ENCODE measurements at regions not wholly inside any gene's neighbourhood (a gene's known extent, or its start where the extent isn't known, plus 50 kb on each side); places are given as distances from the start of the nearest gene placed in this dataset.

DNA sequence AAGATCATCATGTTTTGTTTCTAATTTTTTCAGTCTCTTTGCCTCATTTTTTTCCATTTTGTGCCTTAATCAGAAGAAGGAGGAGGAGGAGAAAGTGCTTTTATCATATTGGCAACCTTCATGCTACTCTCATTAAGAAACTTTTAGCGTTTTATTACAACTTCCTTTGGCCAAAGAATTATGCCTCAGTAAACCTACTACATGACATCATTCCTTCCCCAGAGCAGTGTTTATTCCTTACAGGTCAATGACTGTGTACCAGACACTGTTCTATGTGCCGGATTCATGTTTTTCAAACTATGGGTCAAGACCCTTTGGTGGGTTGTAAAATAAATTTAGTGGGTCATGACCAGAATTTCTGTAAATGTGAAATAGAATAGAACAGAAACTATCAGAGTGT is 110.4 kb downstream of the SLC30A10 start:
- ChIA-PET POLR2A (no interaction called here), CTCF (interaction anchor here (0.7 kb wide), 1 partner anchor 20 kb away, joined by 3 read pairs; no protein-coding TSS in a partner anchor)
- TF ChIP-seq, protein P1, sequence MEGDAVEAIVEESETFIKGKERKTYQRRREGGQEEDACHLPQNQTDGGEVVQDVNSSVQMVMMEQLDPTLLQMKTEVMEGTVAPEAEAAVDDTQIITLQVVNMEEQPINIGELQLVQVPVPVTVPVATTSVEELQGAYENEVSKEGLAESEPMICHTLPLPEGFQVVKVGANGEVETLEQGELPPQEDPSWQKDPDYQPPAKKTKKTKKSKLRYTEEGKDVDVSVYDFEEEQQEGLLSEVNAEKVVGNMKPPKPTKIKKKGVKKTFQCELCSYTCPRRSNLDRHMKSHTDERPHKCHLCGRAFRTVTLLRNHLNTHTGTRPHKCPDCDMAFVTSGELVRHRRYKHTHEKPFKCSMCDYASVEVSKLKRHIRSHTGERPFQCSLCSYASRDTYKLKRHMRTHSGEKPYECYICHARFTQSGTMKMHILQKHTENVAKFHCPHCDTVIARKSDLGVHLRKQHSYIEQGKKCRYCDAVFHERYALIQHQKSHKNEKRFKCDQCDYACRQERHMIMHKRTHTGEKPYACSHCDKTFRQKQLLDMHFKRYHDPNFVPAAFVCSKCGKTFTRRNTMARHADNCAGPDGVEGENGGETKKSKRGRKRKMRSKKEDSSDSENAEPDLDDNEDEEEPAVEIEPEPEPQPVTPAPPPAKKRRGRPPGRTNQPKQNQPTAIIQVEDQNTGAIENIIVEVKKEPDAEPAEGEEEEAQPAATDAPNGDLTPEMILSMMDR (IDR thresholded peaks at IDR 0.05; ENCODE audit: unreplicated experiment) = no peak
- no TSS peak for BruUV-seq (replicated peaks)
- Mint-ChIP-seq H3K36me3 (ENCODE audit: insufficient read depth, unreplicated experiment) (no peaks in the 10 kb centered on the region), H3K4me3 (ENCODE audit: unreplicated experiment) (no peak overlapping the region), H3K9me3 (ENCODE audit: unreplicated experiment) (no peaks in the 10 kb centered on the region), H3K27me3 (ENCODE audit: insufficient read depth, unreplicated experiment) (no peaks in the 10 kb centered on the region), H3K27ac (ENCODE audit: low read depth, unreplicated experiment) (no peak overlapping the region), H3K4me1 (ENCODE audit: insufficient read depth, unreplicated experiment) (no peaks in the 10 kb centered on the region)
- intact Hi-C loops (cut with micrococcal nuclease) = no loop called here
- DNase-seq (ENCODE audit: unreplicated experiment) = no peak

DNA sequence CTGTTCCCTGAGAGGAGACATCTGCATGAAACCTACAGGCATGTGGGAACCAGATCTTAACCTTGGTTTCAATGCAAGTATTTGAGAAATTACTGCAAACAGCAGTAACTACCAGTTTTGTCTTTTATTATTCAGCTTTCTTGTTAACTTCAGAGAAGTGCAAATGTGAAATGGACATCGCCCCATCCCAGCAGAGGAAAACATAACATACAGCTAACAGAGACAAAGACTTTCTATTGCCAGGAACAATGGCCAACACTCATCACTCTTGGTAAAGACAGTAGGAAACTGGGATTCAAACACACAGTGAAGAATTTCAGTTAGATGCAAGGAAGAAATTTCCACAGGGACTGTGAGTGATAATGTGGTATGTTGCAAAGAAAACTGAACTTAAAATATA is 115.1 kb downstream of the SLC30A10 start:
- Mint-ChIP-seq H3K4me3 (ENCODE audit: unreplicated experiment) (no peak overlapping the region), H3K27me3 (ENCODE audit: insufficient read depth, unreplicated experiment) (no peaks in the 10 kb centered on the region), H3K27ac (ENCODE audit: low read depth, unreplicated experiment) (no peak overlapping the region), H3K36me3 (ENCODE audit: insufficient read depth, unreplicated experiment) (no peaks in the 10 kb centered on the region), H3K4me1 (ENCODE audit: insufficient read depth, unreplicated experiment) (no peaks in the 10 kb centered on the region), H3K9me3 (ENCODE audit: unreplicated experiment) (no peaks in the 10 kb centered on the region)
- no peak for DNase-seq (ENCODE audit: unreplicated experiment)
- BruUV-seq (replicated peaks) = no TSS peak
- ChIA-PET POLR2A (interaction anchor here (0.6 to 1.2 kb wide), 3 partner anchors 15 to 1483 kb away, joined by 3 to 5 read pairs (median 4); no protein-coding TSS in a partner anchor), CTCF (interaction anchor here (0.5 to 4.3 kb wide), 73 partner anchors 9 to 1649 kb away, joined by 3 to 51 read pairs (median 4); partner anchors contain the start of gene BPNT1)
- intact Hi-C loops (cut with micrococcal nuclease) = loop anchor here (5.0 kb wide), 2 partner anchors 151 to 246 kb away; no protein-coding TSS in a partner anchor
- TF ChIP-seq, protein P1 (IDR thresholded peaks at IDR 0.05; ENCODE audit: unreplicated experiment) = no peak

DNA sequence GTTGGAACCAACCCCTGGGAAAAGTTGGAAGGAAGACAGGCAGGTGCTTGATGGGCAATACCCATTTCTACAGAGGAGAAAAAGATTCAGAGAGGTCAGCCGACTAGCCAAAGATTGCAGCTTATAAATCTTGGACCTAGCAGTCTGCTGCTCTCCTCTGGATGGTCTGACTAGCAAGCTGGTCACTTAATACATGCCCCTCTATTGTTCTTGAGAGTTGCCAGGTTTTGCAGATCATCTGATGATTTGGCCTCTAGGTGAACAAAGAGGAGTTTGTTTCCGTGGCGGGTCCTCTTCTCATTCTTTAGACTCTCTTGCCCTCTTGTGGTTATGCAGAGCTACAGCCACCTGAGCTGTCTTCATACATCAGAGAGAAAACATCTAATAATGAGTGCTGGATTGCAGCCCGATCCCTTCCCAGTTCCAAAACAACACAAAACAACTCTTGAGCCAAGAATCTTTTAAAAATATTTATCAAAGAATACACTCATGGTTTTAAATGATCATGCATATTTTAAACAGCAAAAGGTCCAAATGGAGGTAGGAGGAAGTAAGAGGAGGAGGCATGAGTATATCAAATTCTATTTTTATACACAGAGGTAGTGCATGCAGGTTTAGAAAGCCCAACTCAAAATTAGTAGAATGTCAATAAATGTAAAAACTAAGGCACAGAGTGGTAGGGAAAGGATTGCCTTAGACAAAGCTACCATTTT is 115.7 kb downstream of the SLC30A10 start:
- Mint-ChIP-seq H3K27ac (ENCODE audit: low read depth, unreplicated experiment) (no peak overlapping the region), H3K9me3 (ENCODE audit: unreplicated experiment) (no peaks in the 10 kb centered on the region), H3K4me1 (ENCODE audit: insufficient read depth, unreplicated experiment) (no peaks in the 10 kb centered on the region), H3K4me3 (ENCODE audit: unreplicated experiment) (no peak overlapping the region), H3K27me3 (ENCODE audit: insufficient read depth, unreplicated experiment) (no peaks in the 10 kb centered on the region), H3K36me3 (ENCODE audit: insufficient read depth, unreplicated experiment) (no peaks in the 10 kb centered on the region)
- intact Hi-C loops (cut with micrococcal nuclease) = loop anchor here (1.0 to 5.0 kb wide), 7 partner anchors 150 to 1482 kb away; no protein-coding TSS in a partner anchor
- peak; percentile 85 for DNase-seq (ENCODE audit: unreplicated experiment)
- ChIA-PET POLR2A (interaction anchor here (0.6 to 1.2 kb wide), 3 partner anchors 16 to 1483 kb away, joined by 3 to 5 read pairs (median 4); no protein-coding TSS in a partner anchor), CTCF (interaction anchor here (0.5 to 4.3 kb wide), 97 partner anchors 10 to 1884 kb away, joined by 3 to 51 read pairs (median 4); partner anchors contain the start of gene BPNT1)
- TF ChIP-seq, protein P1 (IDR thresholded peaks at IDR 0.05; ENCODE audit: unreplicated experiment) = peak; percentile 99
- no TSS peak for BruUV-seq (replicated peaks)

DNA sequence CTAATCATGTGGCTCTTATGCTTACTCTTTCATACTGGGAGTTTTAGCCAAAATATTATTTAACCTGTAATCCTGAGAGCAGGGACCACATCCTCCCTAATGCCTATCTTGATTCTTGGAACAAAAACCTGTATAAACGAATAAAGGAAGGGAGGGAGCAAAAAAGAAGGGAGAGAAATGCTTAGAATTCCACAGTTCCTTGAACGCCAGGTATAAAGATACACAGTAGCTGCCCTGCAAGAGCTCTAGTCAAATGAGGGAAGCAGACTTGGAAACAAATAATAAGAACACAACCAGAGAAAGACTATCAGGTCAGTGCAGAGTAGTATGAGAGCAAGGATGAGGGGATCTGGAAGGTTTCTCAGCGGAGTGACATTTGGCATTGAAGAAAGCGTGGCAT is 116.3 kb downstream of the SLC30A10 start:
- Mint-ChIP-seq H3K4me3 (ENCODE audit: unreplicated experiment) (no peak overlapping the region), H3K9me3 (ENCODE audit: unreplicated experiment) (no peaks in the 10 kb centered on the region), H3K27me3 (ENCODE audit: insufficient read depth, unreplicated experiment) (no peaks in the 10 kb centered on the region), H3K4me1 (ENCODE audit: insufficient read depth, unreplicated experiment) (no peaks in the 10 kb centered on the region), H3K27ac (ENCODE audit: low read depth, unreplicated experiment) (no peak overlapping the region), H3K36me3 (ENCODE audit: insufficient read depth, unreplicated experiment) (no peaks in the 10 kb centered on the region)
- BruUV-seq (replicated peaks) = no TSS peak
- ChIA-PET POLR2A (interaction anchor here (1.2 kb wide), 1 partner anchor 1482 kb away, joined by 5 read pairs; no protein-coding TSS in a partner anchor), CTCF (interaction anchor here (0.5 to 4.3 kb wide), 78 partner anchors 10 to 1884 kb away, joined by 3 to 51 read pairs (median 4); no protein-coding TSS in a partner anchor)
- intact Hi-C loops (cut with micrococcal nuclease) = loop anchor here (1.0 to 5.0 kb wide), 7 partner anchors 150 to 1482 kb away; no protein-coding TSS in a partner anchor
- DNase-seq (ENCODE audit: unreplicated experiment) = no peak
- TF ChIP-seq, protein P1 (IDR thresholded peaks at IDR 0.05; ENCODE audit: unreplicated experiment) = no peak

Measured in MCF 10A (cell line).